Activated naive CD4-positive, alpha-beta T cell treated with anti-CD3 and anti-CD28 coated beads, Interleukin-2, amount 50 U/mL, for 72 hours (primary cell): ENCODE measurements at regions not wholly inside any gene's neighbourhood (a gene's known extent, or its start where the extent isn't known, plus 50 kb on each side); places are given as distances from the start of the nearest gene placed in this dataset.
"Not testable (repeated sequence)": the region's sequence is repeated elsewhere in the genome, so short reads cannot be mapped to it uniquely, and the experiment has no call there.

Source experiments
- ATAC-seq, 2 donors: fragments of 150-1000 bp; cut with Tn5 transposase; 2 replicates each; pipeline ENCODE4 v1.10.0; 2021; ENCODE audit warnings: mild to moderate bottlenecking in 2 of 2, moderate library complexity in 2 of 2
- DNase-seq, 2 donors: peaks; one replicate each; pipeline ENCODE4 v3.0.0; 2021 to 2022; ENCODE audit warnings: low spot score in 2 of 2
- H3K27ac Mint-ChIP-seq, 2 donors: one replicate each; pipeline ENCODE4 v1.8.0; 2022; ENCODE audit warnings: mild to moderate bottlenecking in 2 of 2, mixed read lengths in 2 of 2
- H3K36me3 Mint-ChIP-seq, 2 donors: one replicate each; pipeline ENCODE4 v1.8.0; 2022; ENCODE audit warnings: mixed read lengths in 2 of 2
- H3K9me3 Mint-ChIP-seq, 2 donors: one replicate each; pipeline ENCODE4 v1.8.0; 2022; ENCODE audit warnings: mixed read lengths in 2 of 2

- Mint-ChIP-seq H3K9me3 (peaks cover 97 to 98% of the 10 kb centered on the region in 2 donors), H3K36me3 (peaks cover 100% of the 10 kb centered on the region in 2 donors), H3K27ac (no peak overlapping the region)
- no peak for DNase-seq
- ATAC-seq = no peak
These were observed 1088.8 kb downstream of the RPIA start for GRCh38 chr2:89780318-89780717.

GRCh38 chr2:89781962-89782361, 1090.5 kb downstream of the RPIA start:
- DNase-seq (no peak), ATAC-seq (no peak)
- H3K9me3 Mint-ChIP-seq = peaks cover 91% of the 10 kb centered on the region in 2 donors
- H3K27ac Mint-ChIP-seq = no peak overlapping the region
- peaks cover 94 to 100% of the 10 kb centered on the region in 2 donors for H3K36me3 Mint-ChIP-seq

DNA sequence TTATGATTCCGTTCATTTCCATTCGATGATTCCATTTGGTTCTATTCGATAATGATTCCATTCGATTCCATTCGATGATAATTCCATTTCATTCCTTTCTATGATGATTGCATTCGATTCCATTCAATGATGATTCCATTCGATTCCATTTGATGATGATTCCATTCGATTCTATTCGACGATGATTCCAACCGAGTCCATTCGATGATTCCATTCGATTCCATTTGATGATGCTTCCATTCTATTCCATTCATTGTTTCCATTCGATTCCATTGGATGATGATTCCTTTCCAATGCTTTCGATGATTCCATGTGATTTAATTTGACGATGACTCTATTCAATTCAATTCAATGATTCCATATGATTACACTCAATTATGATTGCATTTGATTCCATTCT, 1093.5 kb downstream of the RPIA start:
- peaks cover 94 to 100% of the 10 kb centered on the region in 2 donors for H3K36me3 Mint-ChIP-seq
- H3K9me3 Mint-ChIP-seq = peaks cover 90 to 92% of the 10 kb centered on the region in 2 donors

DNA sequence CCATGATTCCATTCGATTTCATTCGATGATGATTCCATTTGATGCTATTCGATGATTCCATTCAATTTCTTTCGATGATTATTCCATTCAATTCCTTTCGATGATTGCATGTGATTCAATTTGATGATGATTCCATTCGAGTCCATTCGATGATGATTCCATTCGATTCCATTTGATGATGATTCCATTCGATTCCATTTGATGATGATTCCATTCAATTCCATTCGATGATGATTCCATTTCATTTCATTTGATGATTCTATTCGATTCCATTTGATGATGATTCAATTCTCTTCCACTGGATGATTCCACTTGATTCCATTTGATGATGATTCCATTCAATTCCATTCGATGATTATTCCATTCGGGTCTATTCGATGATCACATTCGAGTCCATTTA, 1094.1 kb downstream of the RPIA start:
- not testable (repeated sequence) for H3K27ac Mint-ChIP-seq, ATAC-seq, DNase-seq
- Mint-ChIP-seq H3K36me3 (peaks cover 94 to 100% of the 10 kb centered on the region in 2 donors), H3K9me3 (peaks cover 90 to 92% of the 10 kb centered on the region in 2 donors)

More for the DNA sequence above, 1093.5 kb downstream of the RPIA start:
- DNase-seq (no peak), ATAC-seq (no peak)
- H3K27ac Mint-ChIP-seq = no peak overlapping the region

DNA sequence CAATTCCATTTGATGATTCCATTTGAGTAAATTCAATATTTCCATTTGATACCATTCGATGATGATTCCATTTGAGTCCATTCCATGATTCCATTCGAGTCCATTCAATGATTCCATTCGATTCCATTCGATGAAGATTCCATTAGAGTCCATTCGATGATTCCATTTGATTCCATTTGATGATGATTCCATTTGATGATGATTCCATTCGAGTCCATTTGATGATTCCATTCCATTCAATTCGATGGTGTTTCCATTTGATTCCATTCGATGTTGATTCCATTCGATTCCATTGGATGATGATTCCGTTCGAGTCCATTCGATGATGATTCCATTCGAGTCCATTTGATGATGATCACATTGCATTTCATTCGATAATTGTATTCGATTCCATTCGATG, 1095.2 kb downstream of the RPIA start:
- not testable (repeated sequence) for DNase-seq, ATAC-seq, H3K27ac Mint-ChIP-seq
- Mint-ChIP-seq H3K36me3 (peaks cover 94 to 100% of the 10 kb centered on the region in 2 donors), H3K9me3 (peaks cover 90 to 91% of the 10 kb centered on the region in 2 donors)

DNA sequence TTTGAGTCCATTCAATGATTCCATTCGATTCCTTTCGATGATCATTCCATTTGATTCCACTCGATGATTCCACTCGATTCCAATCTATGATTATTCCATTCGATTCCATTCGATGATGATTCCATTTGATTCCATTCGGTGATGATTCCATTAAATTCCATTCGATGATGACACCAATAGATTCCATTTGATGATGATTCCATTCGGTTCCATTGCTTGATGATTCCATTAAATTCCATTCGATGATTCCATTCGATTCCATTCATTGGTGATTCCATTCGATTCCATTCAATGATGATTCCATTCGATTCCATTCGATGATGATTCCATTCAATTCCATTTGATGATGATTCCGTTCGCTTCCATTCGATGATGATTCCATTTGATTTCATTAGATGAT, 1104.1 kb downstream of the RPIA start:
- ATAC-seq = not testable (repeated sequence)

GRCh38 chr2:89797320-89798038, 1106.0 kb downstream of the RPIA start:
- no peak for DNase-seq
- Mint-ChIP-seq H3K9me3 (peaks cover 96 to 99% of the 10 kb centered on the region in 2 donors), H3K36me3 (peaks cover 100% of the 10 kb centered on the region in 2 donors), H3K27ac (no peak overlapping the region)
- no peak for ATAC-seq

More for the DNA sequence above, 1104.1 kb downstream of the RPIA start:
- Mint-ChIP-seq H3K36me3 (peaks cover 100% of the 10 kb centered on the region in 2 donors), H3K9me3 (peaks cover 98 to 99% of the 10 kb centered on the region in 2 donors)
- not testable (repeated sequence) for H3K27ac Mint-ChIP-seq, DNase-seq

GRCh38 chr2:89801207-89801606, 1109.7 kb downstream of the RPIA start:
- DNase-seq, ATAC-seq, H3K27ac Mint-ChIP-seq: not testable (repeated sequence)
- H3K36me3 Mint-ChIP-seq = peaks cover 100% of the 10 kb centered on the region in 2 donors
- H3K9me3 Mint-ChIP-seq = peaks cover 90 to 98% of the 10 kb centered on the region in 2 donors

DNA sequence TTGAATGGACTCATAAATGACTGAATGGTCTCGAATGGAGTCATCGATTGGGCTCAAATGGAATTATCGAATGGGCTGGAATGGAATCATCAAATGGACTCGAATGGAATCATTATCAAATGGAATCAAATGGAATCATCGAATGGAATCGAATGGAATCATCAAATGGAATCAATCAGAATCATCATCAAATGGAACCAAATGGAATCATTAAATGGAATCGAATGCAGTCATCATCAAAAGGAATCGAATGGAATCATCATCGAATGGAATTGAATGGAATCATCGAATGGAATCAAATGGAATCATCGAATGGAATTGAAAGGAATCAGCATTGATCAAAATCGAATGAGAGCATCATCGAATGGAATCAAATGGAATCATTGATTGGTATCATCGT, 1114.9 kb downstream of the RPIA start:
- DNase-seq, H3K27ac Mint-ChIP-seq, ATAC-seq: not testable (repeated sequence)
- Mint-ChIP-seq H3K36me3 (peaks cover 81 to 87% of the 10 kb centered on the region in 2 donors), H3K9me3 (peaks cover 59 to 78% of the 10 kb centered on the region in 2 donors)

DNA sequence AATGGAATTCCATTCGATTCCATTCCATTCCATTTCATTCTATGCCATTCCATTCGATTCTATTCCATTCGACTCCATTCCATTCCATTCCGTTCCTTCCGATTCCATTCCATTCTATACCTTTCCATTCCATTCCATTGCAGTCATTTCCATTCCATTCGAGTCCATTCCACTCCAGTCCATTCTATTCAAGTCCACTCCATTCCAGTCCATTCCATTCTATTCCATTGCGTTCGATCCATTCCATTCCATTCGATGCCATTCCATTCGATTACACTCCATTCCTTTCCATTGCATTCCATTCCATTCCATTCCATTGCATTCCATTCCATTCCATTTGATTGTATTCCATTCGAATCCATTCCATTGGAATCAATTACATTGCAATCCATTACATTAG, 1119.8 kb downstream of the RPIA start:
- DNase-seq (no peak), ATAC-seq (no peak)
- Mint-ChIP-seq H3K27ac (no peak overlapping the region), H3K9me3 (peaks cover 19 to 31% of the 10 kb centered on the region in 2 donors), H3K36me3 (peaks cover 31 to 87% of the 10 kb centered on the region in 2 donors)

DNA sequence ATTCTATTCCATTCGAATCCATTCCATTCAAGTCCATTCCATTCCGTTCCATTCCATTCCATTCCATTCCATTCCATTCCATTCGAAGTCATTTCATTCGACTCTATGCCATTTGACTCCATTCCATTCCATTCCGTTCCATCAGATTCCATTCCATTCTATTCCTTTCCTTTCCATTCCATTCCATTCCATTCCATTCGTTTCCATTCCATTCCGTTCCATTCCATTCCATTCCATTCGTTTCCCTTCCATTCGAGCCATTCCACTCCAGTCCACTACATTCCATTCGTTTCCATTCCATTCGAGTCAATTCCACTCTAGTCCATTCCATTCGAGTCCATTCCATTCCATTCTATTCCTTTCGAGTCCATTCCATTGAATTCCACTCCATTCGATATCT, 1120.4 kb downstream of the RPIA start:
- H3K27ac Mint-ChIP-seq, DNase-seq, ATAC-seq: not testable (repeated sequence)
- peaks cover 25 to 87% of the 10 kb centered on the region in 2 donors for H3K36me3 Mint-ChIP-seq
- peaks cover 13 to 25% of the 10 kb centered on the region in 2 donors for H3K9me3 Mint-ChIP-seq

DNA sequence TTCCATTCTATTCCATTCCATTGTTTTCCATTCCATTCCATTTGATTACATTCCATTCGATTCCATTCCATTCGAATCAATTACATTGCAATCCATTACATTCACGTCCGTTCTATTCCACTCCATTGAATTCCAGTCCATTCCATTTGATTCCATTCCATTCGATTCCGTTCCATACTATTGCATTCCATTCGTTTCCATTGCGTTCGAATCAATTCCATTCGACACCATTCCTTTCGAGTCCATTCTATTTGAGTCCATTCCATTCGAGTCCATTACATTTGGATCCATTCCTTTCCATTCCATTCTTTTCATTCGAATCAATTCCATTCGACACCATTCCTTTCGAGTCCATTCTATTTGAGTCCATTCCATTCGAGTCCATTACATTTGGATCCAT, 1122.9 kb downstream of the RPIA start:
- Mint-ChIP-seq H3K9me3 (peaks cover 0 to 12% of the 10 kb centered on the region in 2 donors), H3K36me3 (peaks cover 12 to 98% of the 10 kb centered on the region in 2 donors)
- H3K27ac Mint-ChIP-seq, DNase-seq, ATAC-seq: not testable (repeated sequence)

GRCh38 chr2:89818873-89819272, 1127.4 kb downstream of the RPIA start:
- no peak overlapping the region for H3K27ac Mint-ChIP-seq

GRCh38 chr2:89819809-89820208, 1128.3 kb downstream of the RPIA start:
- H3K36me3 Mint-ChIP-seq = peaks cover 0 to 100% of the 10 kb centered on the region in 2 donors
- ATAC-seq = no peak
- no peaks in the 10 kb centered on the region for H3K9me3 Mint-ChIP-seq

More at GRCh38 chr2:89818873-89819272, 1127.4 kb downstream of the RPIA start:
- no peak for DNase-seq
- Mint-ChIP-seq H3K36me3 (peaks cover 0 to 100% of the 10 kb centered on the region in 2 donors), H3K9me3 (no peaks in the 10 kb centered on the region)
- no peak for ATAC-seq

DNA sequence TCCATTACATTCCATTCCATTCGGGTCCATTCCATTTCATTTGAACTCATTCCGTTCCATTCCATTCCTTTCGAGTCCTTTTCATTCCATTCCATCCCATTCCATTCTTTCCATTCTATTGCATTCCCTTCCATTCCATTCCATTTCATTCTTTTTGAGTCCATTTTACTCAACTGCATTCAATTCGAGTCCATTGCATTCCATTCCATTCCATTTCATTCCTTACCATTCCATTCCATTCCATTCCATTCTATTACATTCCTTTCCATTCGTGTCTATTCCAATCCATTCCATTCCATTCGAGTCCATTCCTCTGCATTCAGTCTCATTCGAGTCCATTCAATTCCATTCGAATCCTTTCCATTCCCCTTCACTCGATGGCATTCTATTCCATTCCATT, 1128.8 kb downstream of the RPIA start:
- DNase-seq (no peak), ATAC-seq (no peak)
- no peaks in the 10 kb centered on the region for H3K9me3 Mint-ChIP-seq
- peaks cover 0 to 100% of the 10 kb centered on the region in 2 donors for H3K36me3 Mint-ChIP-seq
- H3K27ac Mint-ChIP-seq = no peak overlapping the region

More at GRCh38 chr2:89819809-89820208, 1128.3 kb downstream of the RPIA start:
- no peak overlapping the region for H3K27ac Mint-ChIP-seq
- DNase-seq = no peak

DNA sequence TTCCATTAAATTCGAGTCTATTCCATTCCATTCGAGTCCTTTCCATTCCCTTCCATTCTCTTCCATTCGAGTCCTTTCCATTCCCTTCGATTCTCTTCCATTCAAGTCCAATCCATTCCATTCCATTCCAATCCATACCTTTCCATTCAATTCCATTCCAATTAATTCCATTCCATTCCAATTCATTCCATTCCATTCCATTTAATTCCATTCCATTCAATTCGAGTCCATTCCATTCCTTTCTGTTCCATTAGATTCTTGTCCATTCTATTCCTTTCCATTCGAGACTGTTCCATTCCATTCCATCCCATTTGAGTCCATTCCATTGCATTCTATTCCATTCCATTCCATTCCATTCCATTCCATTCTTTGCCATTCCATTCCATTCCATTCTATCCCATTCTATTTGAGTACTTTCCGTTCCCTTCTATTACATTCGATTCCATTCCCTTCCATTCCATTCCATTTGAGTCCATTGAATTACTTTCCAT, 1130.0 kb downstream of the RPIA start:
- ATAC-seq = no peak
- no peak overlapping the region for H3K27ac Mint-ChIP-seq
- no peaks in the 10 kb centered on the region for H3K9me3 Mint-ChIP-seq
- DNase-seq = no peak
- H3K36me3 Mint-ChIP-seq = peaks cover 0 to 92% of the 10 kb centered on the region in 2 donors

GRCh38 chr2:89822342-89822741, 1130.9 kb downstream of the RPIA start:
- peaks cover 0 to 84% of the 10 kb centered on the region in 2 donors for H3K36me3 Mint-ChIP-seq

More at GRCh38 chr2:89822342-89822741, 1130.9 kb downstream of the RPIA start:
- H3K9me3 Mint-ChIP-seq, ATAC-seq, DNase-seq, H3K27ac Mint-ChIP-seq: not testable (repeated sequence)
